CD8-positive, alpha-beta memory T cell (primary cell): ENCODE measurements at regions not wholly inside any gene's neighbourhood (a gene's known extent, or its start where the extent isn't known, plus 50 kb on each side); places are given as distances from the start of the nearest gene placed in this dataset.

Experiments
- CTCF ChIA-PET: fragments of 350-600 bp; sonication (Branson Sonifier 250); formaldehyde crosslinking; loops from one replicate; lab custom pipeline; 2021; ENCODE audit warnings: antibody characterized with exemption; lab: Charles Lee
- POLR2A ChIA-PET: fragments of 350-600 bp; sonication (Branson Sonifier 250); formaldehyde crosslinking; loops from one replicate; lab custom pipeline; 2021; ENCODE audit warnings: antibody characterized with exemption; lab: Charles Lee
- DNase-seq, 5 donors: peaks; one replicate each; pipeline versions ENCODE4 v3.0.0 to v3.0.0-alpha.2; 2020 to 2022; ENCODE audit warnings: mixed read lengths in 1 of 5
- H3K27ac ChIP-seq: one replicate; pipeline ENCODE4 v1.7.0; 2013; ENCODE audit warnings: low read depth, mild to moderate bottlenecking, low read length, moderate library complexity
- H3K27me3 ChIP-seq: 2 replicates; pipeline ENCODE4 v1.7.0; 2013; ENCODE audit warnings: low read length, mild to moderate bottlenecking; ENCODE audit not compliant: insufficient read depth, poor library complexity, severe bottlenecking
- H3K36me3 ChIP-seq: 2 replicates; pipeline ENCODE4 v1.7.0; 2013; ENCODE audit warnings: mild to moderate bottlenecking, low read length, moderate library complexity; ENCODE audit not compliant: insufficient read depth
- H3K4me1 ChIP-seq: 2 replicates; pipeline ENCODE4 v1.7.0; 2013; ENCODE audit warnings: mild to moderate bottlenecking, low read length, moderate library complexity; ENCODE audit not compliant: insufficient read depth
- H3K4me3 ChIP-seq: 2 replicates; pipeline ENCODE4 v1.7.0; 2013; ENCODE audit warnings: mild to moderate bottlenecking, low read length
- H3K9me3 ChIP-seq: 2 replicates; pipeline ENCODE4 v1.7.0; 2013; ENCODE audit warnings: mild to moderate bottlenecking, low read length
- H3K27ac Mint-ChIP-seq, 8 donors: one replicate each; pipeline ENCODE4 v1.8.0; 2020 to 2021; ENCODE audit warnings: mixed read lengths in 8 of 8, mild to moderate bottlenecking in 6 of 8, inconsistent platforms in 3 of 8, moderate library complexity in 3 of 8
- H3K27me3 Mint-ChIP-seq, 2 donors: one replicate each; pipeline ENCODE4 v1.8.0; 2020 to 2021; ENCODE audit warnings: mixed read lengths in 2 of 2, mild to moderate bottlenecking in 1 of 2, moderate library complexity in 1 of 2
- H3K36me3 Mint-ChIP-seq, 3 donors: one replicate each; pipeline ENCODE4 v1.8.0; 2020 to 2021; ENCODE audit warnings: mixed read lengths in 3 of 3, inconsistent platforms in 1 of 3, mild to moderate bottlenecking in 1 of 3
- H3K4me1 Mint-ChIP-seq, 3 donors: one replicate each; pipeline ENCODE4 v1.8.0; 2020 to 2021; ENCODE audit warnings: mixed read lengths in 3 of 3, inconsistent platforms in 1 of 3, mild to moderate bottlenecking in 1 of 3
- H3K4me3 Mint-ChIP-seq, 7 donors: one replicate each; pipeline ENCODE4 v1.8.0; 2020 to 2021; ENCODE audit warnings: mixed read lengths in 7 of 7, mild to moderate bottlenecking in 6 of 7, moderate library complexity in 4 of 7, inconsistent platforms in 2 of 7
- H3K9me3 Mint-ChIP-seq, 5 donors: one replicate each; pipeline ENCODE4 v1.8.0; 2020 to 2022; ENCODE audit warnings: mixed read lengths in 5 of 5, mild to moderate bottlenecking in 3 of 5, moderate library complexity in 2 of 5, inconsistent platforms in 1 of 5

GRCh38 chrX:45755703-45756102 lies 555.0 kb upstream of the DIPK2B start:
- Histone ChIP-seq H3K27me3 (no peaks in the 10 kb centered on the region), H3K4me3 (no peak overlapping the region), H3K4me1 (peaks cover 67% of the 10 kb centered on the region), H3K9me3 (no peaks in the 10 kb centered on the region), H3K27ac (no peak overlapping the region), H3K36me3 (no peaks in the 10 kb centered on the region)
- POLR2A ChIA-PET, result interaction anchor here (2.5 kb wide), 1 partner anchor 14 kb away, joined by 13 read pairs; no protein-coding TSS in a partner anchor
- no peak for DNase-seq
- Mint-ChIP-seq H3K27ac (peak overlapping the region in 5 of 8 donors; percentile 11 to 93 (median 59)), H3K9me3 (no peaks in the 10 kb centered on the region), H3K4me3 (peak overlapping the region in 4 of 7 donors; percentile 3 to 69 (median 8)), H3K36me3 (no peaks in the 10 kb centered on the region), H3K4me1 (peaks cover 41 to 56% (median 55%) of the 10 kb centered on the region in 3 donors), H3K27me3 (peaks cover 0 to 2% of the 10 kb centered on the region in 2 donors)
- CTCF ChIA-PET, result interaction anchor here (1.0 to 1.8 kb wide), 3 partner anchors 11 to 46 kb away, joined by 3 to 5 read pairs (median 3); no protein-coding TSS in a partner anchor

GRCh38 chrX:45751156-45751555 lies 550.5 kb upstream of the DIPK2B start:
- Mint-ChIP-seq H3K27ac (peak overlapping the region in 1 of 8 donors; percentile 69), H3K4me3 (no peak overlapping the region)

GRCh38 chrX:45750639-45751038 lies 550.0 kb upstream of the DIPK2B start:
- Histone ChIP-seq H3K4me3 (no peak overlapping the region), H3K9me3 (no peaks in the 10 kb centered on the region), H3K27ac (no peak overlapping the region), H3K27me3 (no peaks in the 10 kb centered on the region), H3K4me1 (peaks cover 21% of the 10 kb centered on the region), H3K36me3 (no peaks in the 10 kb centered on the region)
- Mint-ChIP-seq H3K4me3 (no peak overlapping the region), H3K4me1 (peaks cover 17 to 31% (median 28%) of the 10 kb centered on the region in 3 donors), H3K27me3 (peaks cover 0 to 10% of the 10 kb centered on the region in 2 donors), H3K27ac (no peak overlapping the region), H3K9me3 (no peaks in the 10 kb centered on the region), H3K36me3 (peaks cover 0 to 10% (median under 1%) of the 10 kb centered on the region in 3 donors)
- CTCF ChIA-PET, result no interaction called here
- POLR2A ChIA-PET, result no interaction called here
- no peak for DNase-seq

More at GRCh38 chrX:45751156-45751555, 550.5 kb upstream of the DIPK2B start:
- Mint-ChIP-seq H3K4me1 (peaks cover 21 to 35% (median 33%) of the 10 kb centered on the region in 3 donors), H3K9me3 (no peaks in the 10 kb centered on the region), H3K27me3 (peaks cover 0 to 10% of the 10 kb centered on the region in 2 donors), H3K36me3 (peaks cover 0 to 5% (median 0%) of the 10 kb centered on the region in 3 donors)
- no peak for DNase-seq
- H3K27me3 ChIP-seq, result no peaks in the 10 kb centered on the region
- ChIA-PET CTCF (no interaction called here), POLR2A (no interaction called here)
- no peaks in the 10 kb centered on the region for H3K9me3 ChIP-seq
- H3K27ac ChIP-seq, result no peak overlapping the region
- H3K4me3 ChIP-seq, result no peak overlapping the region
- H3K36me3 ChIP-seq, result no peaks in the 10 kb centered on the region
- peaks cover 26% of the 10 kb centered on the region for H3K4me1 ChIP-seq

- no peak overlapping the region for H3K4me3 Mint-ChIP-seq
- H3K4me1 ChIP-seq, result peaks cover 19% of the 10 kb centered on the region
- peaks cover 0 to 19% (median 2%) of the 10 kb centered on the region in 3 donors for H3K36me3 Mint-ChIP-seq
These were observed 548.7 kb upstream of the DIPK2B start for GRCh38 chrX:45749375-45749774.

GRCh38 chrX:45748369-45748774 lies 547.7 kb upstream of the DIPK2B start:
- no peak for DNase-seq
- peak overlapping the region in 1 of 8 donors; percentile 30 for H3K27ac Mint-ChIP-seq
- no peaks in the 10 kb centered on the region for H3K9me3 ChIP-seq
- H3K4me1 Mint-ChIP-seq, result peaks cover 13 to 29% (median 22%) of the 10 kb centered on the region in 3 donors
- no peaks in the 10 kb centered on the region for H3K9me3 Mint-ChIP-seq
- CTCF ChIA-PET, result interaction anchor here (0.7 kb wide), 1 partner anchor 10 kb away, joined by 3 read pairs; no protein-coding TSS in a partner anchor
- H3K27ac ChIP-seq, result no peak overlapping the region
- peaks cover 0 to 21% (median 2%) of the 10 kb centered on the region in 3 donors for H3K36me3 Mint-ChIP-seq
- H3K36me3 ChIP-seq, result no peaks in the 10 kb centered on the region
- H3K4me3 ChIP-seq, result no peak overlapping the region
- peaks cover 9% of the 10 kb centered on the region for H3K4me1 ChIP-seq
- peaks cover 0 to 9% of the 10 kb centered on the region in 2 donors for H3K27me3 Mint-ChIP-seq
- H3K4me3 Mint-ChIP-seq, result no peak overlapping the region
- POLR2A ChIA-PET, result no interaction called here
- no peaks in the 10 kb centered on the region for H3K27me3 ChIP-seq

More at GRCh38 chrX:45749375-45749774, 548.7 kb upstream of the DIPK2B start:
- no peaks in the 10 kb centered on the region for H3K36me3 ChIP-seq
- H3K27me3 ChIP-seq, result no peaks in the 10 kb centered on the region
- CTCF ChIA-PET, result no interaction called here
- Mint-ChIP-seq H3K4me1 (peaks cover 13 to 29% (median 22%) of the 10 kb centered on the region in 3 donors), H3K9me3 (no peaks in the 10 kb centered on the region), H3K27ac (peak overlapping the region in 3 of 8 donors; percentile 7 to 52 (median 51)), H3K27me3 (peaks cover 0 to 9% of the 10 kb centered on the region in 2 donors)
- no peak overlapping the region for H3K4me3 ChIP-seq
- POLR2A ChIA-PET, result no interaction called here
- H3K27ac ChIP-seq, result no peak overlapping the region
- no peaks in the 10 kb centered on the region for H3K9me3 ChIP-seq
- DNase-seq, result no peak

- Mint-ChIP-seq H3K9me3 (no peaks in the 10 kb centered on the region), H3K27me3 (peaks cover 0 to 9% of the 10 kb centered on the region in 2 donors), H3K36me3 (peaks cover 0 to 21% (median 2%) of the 10 kb centered on the region in 3 donors), H3K27ac (peak overlapping the region in 1 of 8 donors; percentile 30), H3K4me1 (peaks cover 13 to 29% (median 22%) of the 10 kb centered on the region in 3 donors), H3K4me3 (no peak overlapping the region)
- no peak overlapping the region for H3K27ac ChIP-seq
- ChIA-PET CTCF (interaction anchor here (0.7 kb wide), 1 partner anchor 11 kb away, joined by 3 read pairs; no protein-coding TSS in a partner anchor), POLR2A (no interaction called here)
- no peak for DNase-seq
- H3K36me3 ChIP-seq, result no peaks in the 10 kb centered on the region
- no peaks in the 10 kb centered on the region for H3K9me3 ChIP-seq
- no peak overlapping the region for H3K4me3 ChIP-seq
- peaks cover 4% of the 10 kb centered on the region for H3K4me1 ChIP-seq
- no peaks in the 10 kb centered on the region for H3K27me3 ChIP-seq
These were observed 547.2 kb upstream of the DIPK2B start for GRCh38 chrX:45747905-45748304.

GRCh38 chrX:45745479-45745878 lies 544.8 kb upstream of the DIPK2B start:
- ChIA-PET POLR2A (no interaction called here), CTCF (no interaction called here)
- H3K4me3 Mint-ChIP-seq, result no peak overlapping the region
- H3K4me1 Mint-ChIP-seq, result peaks cover 13 to 26% (median 22%) of the 10 kb centered on the region in 3 donors
- no peaks in the 10 kb centered on the region for H3K9me3 ChIP-seq
- no peak overlapping the region for H3K4me3 ChIP-seq
- H3K27ac ChIP-seq, result no peak overlapping the region
- no peak for DNase-seq
- no peaks in the 10 kb centered on the region for H3K4me1 ChIP-seq
- H3K9me3 Mint-ChIP-seq, result no peaks in the 10 kb centered on the region
- peaks cover 0 to 21% (median 2%) of the 10 kb centered on the region in 3 donors for H3K36me3 Mint-ChIP-seq
- H3K27me3 ChIP-seq, result no peaks in the 10 kb centered on the region
- peaks cover 0 to 6% of the 10 kb centered on the region in 2 donors for H3K27me3 Mint-ChIP-seq
- H3K27ac Mint-ChIP-seq, result peak overlapping the region in 1 of 8 donors; percentile 6
- H3K36me3 ChIP-seq, result no peaks in the 10 kb centered on the region

- Mint-ChIP-seq H3K36me3 (peaks cover 0 to 21% (median 2%) of the 10 kb centered on the region in 3 donors), H3K9me3 (no peaks in the 10 kb centered on the region), H3K27me3 (peaks cover 0 to 4% of the 10 kb centered on the region in 2 donors), H3K27ac (peak overlapping the region in 2 of 8 donors; percentile 0 to 68), H3K4me1 (peaks cover 9 to 14% (median 13%) of the 10 kb centered on the region in 3 donors), H3K4me3 (no peak overlapping the region)
- CTCF ChIA-PET, result no interaction called here
- Histone ChIP-seq H3K27ac (no peak overlapping the region), H3K36me3 (no peaks in the 10 kb centered on the region), H3K9me3 (no peaks in the 10 kb centered on the region), H3K4me1 (no peaks in the 10 kb centered on the region), H3K4me3 (no peak overlapping the region), H3K27me3 (no peaks in the 10 kb centered on the region)
- POLR2A ChIA-PET, result no interaction called here
- no peak for DNase-seq
These were observed 543.4 kb upstream of the DIPK2B start for GRCh38 chrX:45743906-45744625.
